Epithelial cell of esophagus (primary cell): ENCODE measurements at regions not wholly inside any gene's neighbourhood (a gene's known extent, or its start where the extent isn't known, plus 50 kb on each side); places are given as distances from the start of the nearest gene placed in this dataset.

Source experiments
- DNase-seq: peaks from one replicate; pipeline ENCODE4 v3.0.0; 2010; ENCODE audit warnings: low read depth
- H3K4me3 ChIP-seq: 2 replicates; pipeline ENCODE4 v1.5.1; 2011; ENCODE audit warnings: mild to moderate bottlenecking, low read length, control low read depth
- CTCF ChIP-seq: IDR thresholded peaks from 2 replicates; pipeline ENCODE4 v1.5.1; 2011; ENCODE audit warnings: low read depth, mild to moderate bottlenecking, low read length, control low read depth, inconsistent platforms; ENCODE audit not compliant: insufficient read depth; ENCODE audit errors: missing control alignments

DNA sequence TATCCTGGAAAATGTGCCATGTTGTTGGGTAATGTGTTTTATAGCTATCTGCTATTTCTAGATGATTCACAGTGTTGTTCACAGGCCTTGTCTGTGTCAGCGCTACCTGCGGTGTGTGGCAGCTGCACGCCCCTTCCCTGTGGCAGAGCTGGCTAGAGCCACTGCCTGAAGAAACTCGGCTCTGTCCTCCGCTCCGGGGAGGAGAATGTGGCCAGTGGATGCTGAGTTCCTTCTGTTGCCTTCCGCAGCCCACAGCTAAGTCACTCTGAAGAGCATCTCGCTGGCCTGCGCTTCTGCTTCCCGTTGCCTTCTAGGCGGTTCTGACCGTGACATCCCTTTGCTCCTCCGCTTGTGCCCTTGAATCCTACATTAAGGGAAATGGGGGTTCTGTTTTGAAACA lies 135.1 kb downstream of the PLG start:
- DNase-seq = no peak
- TF ChIP-seq CTCF = no peak
- no peak overlapping the region for H3K4me3 ChIP-seq

DNA sequence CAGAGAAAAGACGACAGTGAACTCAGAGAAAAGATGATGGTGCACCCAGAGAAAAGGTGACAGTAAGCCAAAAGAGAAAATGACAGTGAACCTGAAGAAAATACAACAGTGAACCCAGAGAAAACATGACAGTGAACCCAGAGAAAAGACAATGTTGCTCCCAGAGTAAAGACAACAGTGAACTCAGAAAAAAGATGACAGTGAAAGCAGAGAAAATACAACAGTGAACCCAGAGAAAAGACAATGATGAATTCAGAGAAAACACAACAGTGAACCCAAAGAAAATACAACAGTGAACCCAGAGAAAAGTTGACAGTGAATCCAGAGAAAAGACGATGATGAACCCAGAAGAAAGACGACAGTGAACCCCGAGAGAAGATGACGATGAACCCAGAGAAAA lies 140.5 kb upstream of the MAP3K4 start:
- DNase-seq = no peak
- no peak for TF ChIP-seq CTCF
- H3K4me3 ChIP-seq = no peak overlapping the region

- no peak for TF ChIP-seq CTCF
- no peak for DNase-seq
- H3K4me3 ChIP-seq = no peak overlapping the region
Observed at GRCh38 chr6:160853946-160854345, 137.6 kb upstream of the MAP3K4 start.

- no peak for TF ChIP-seq CTCF
- no peak for DNase-seq
- no peak overlapping the region for H3K4me3 ChIP-seq
Observed at GRCh38 chr6:160858886-160859285, 132.7 kb upstream of the MAP3K4 start.

- TF ChIP-seq CTCF = no peak
- no peak overlapping the region for H3K4me3 ChIP-seq
- DNase-seq = no peak
Observed at GRCh38 chr6:160859822-160860221, 131.7 kb upstream of the MAP3K4 start.

GRCh38 chr6:160861824-160862223 lies 129.7 kb upstream of the MAP3K4 start:
- DNase-seq = no peak
- H3K4me3 ChIP-seq = no peak overlapping the region
- no peak for TF ChIP-seq CTCF

DNA sequence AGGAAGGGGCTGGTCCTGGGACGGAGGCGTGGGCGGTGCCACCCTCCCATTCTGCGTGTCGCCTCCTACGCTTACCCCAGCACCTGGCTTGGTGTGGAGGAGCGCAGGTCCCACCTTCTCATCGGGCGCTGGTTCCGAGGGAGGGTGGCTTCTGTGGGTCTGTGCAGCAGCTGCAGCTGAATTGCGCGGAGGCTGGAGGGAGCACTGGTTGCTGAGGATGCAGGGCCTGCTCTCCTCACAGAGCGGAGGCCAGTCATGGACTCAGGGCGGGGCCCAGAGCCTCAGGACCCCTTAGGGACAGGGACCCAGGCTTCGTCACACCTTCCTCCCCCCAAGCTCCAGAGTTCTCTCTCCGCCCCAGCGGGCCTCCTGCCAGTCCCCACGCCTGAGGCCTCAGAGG lies 127.8 kb upstream of the MAP3K4 start:
- DNase-seq = no peak

More for the DNA sequence above, 127.8 kb upstream of the MAP3K4 start:
- no peak for TF ChIP-seq CTCF
- H3K4me3 ChIP-seq = no peak overlapping the region
